Stomach (tissue), 4 donors: ENCODE measurements at regions not wholly inside any gene's neighbourhood (a gene's known extent, or its start where the extent isn't known, plus 50 kb on each side); places are given as distances from the start of the nearest gene placed in this dataset.

Experiments used
- POLR2A ChIP-seq, 4 donors: fragments of 450-650 bp; IDR thresholded peaks; one replicate each; pipeline ENCODE4 v1.6.1; 2016; ENCODE audit warnings: antibody characterized with exemption in 4 of 4, control low read depth in 2 of 4, mild to moderate bottlenecking in 1 of 4, moderate library complexity in 1 of 4
- POLR2AphosphoS5 ChIP-seq, 3 donors: sonication (generic); formaldehyde crosslinking; IDR thresholded peaks; one replicate each; pipeline ENCODE4 v1.6.1; 2016; ENCODE audit warnings: antibody characterized with exemption in 3 of 3
- TF ChIP-seq, protein P1 (sequence below), 7 experiments: fragments of 450-650 bp in 4 of 7; fragments of 200-600 bp in 3 of 7; sonication (generic) in 3 of 7; IDR thresholded peaks; one replicate each; pipeline ENCODE4 v1.5.1; 2016 to 2019; ENCODE audit warnings: antibody characterized with exemption in 7 of 7, control low read depth in 2 of 7, mild to moderate bottlenecking in 1 of 7

- TF ChIP-seq, protein P1, sequence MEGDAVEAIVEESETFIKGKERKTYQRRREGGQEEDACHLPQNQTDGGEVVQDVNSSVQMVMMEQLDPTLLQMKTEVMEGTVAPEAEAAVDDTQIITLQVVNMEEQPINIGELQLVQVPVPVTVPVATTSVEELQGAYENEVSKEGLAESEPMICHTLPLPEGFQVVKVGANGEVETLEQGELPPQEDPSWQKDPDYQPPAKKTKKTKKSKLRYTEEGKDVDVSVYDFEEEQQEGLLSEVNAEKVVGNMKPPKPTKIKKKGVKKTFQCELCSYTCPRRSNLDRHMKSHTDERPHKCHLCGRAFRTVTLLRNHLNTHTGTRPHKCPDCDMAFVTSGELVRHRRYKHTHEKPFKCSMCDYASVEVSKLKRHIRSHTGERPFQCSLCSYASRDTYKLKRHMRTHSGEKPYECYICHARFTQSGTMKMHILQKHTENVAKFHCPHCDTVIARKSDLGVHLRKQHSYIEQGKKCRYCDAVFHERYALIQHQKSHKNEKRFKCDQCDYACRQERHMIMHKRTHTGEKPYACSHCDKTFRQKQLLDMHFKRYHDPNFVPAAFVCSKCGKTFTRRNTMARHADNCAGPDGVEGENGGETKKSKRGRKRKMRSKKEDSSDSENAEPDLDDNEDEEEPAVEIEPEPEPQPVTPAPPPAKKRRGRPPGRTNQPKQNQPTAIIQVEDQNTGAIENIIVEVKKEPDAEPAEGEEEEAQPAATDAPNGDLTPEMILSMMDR (IDR thresholded peaks at IDR 0.05), result no peak
- TF ChIP-seq POLR2AphosphoS5 (IDR thresholded peaks at IDR 0.05) (no peak), POLR2A (IDR thresholded peaks at IDR 0.05) (no peak)
Observed at GRCh38 chr6:105499931-105500330, 97.0 kb upstream of the PREP start.
